ENCODE measurements at regions not wholly inside any gene's neighbourhood (a gene's known extent, or its start where the extent isn't known, plus 50 kb on each side); places are given as distances from the start of the nearest gene placed in this dataset.

- Histone ChIP-seq H2BK120ac (ENCODE audit: low read depth, low read length) (no peak overlapping the region), H3K4me3 (ENCODE audit: insufficient read depth in 1 of 2, low read depth in 1 of 2, low read length in 2 of 2) (no peak overlapping the region), H3K14ac (ENCODE audit: low read length in 2 of 2) (no peak overlapping the region), H2BK15ac (ENCODE audit: low read depth, poor library complexity, severe bottlenecking) (no peak overlapping the region), H3K9ac (ENCODE audit: low read length) (no peak overlapping the region), H3K4ac (ENCODE audit: low read depth in 1 of 2, low read length in 2 of 2) (peak overlapping the region in 1 of 2 experiments; percentile 6), H3K4me1 (ENCODE audit: control insufficient read depth, insufficient read depth, low read depth, low read length) (no peaks in the 10 kb centered on the region), H3K4me2 (ENCODE audit: low read length, poor library complexity, severe bottlenecking) (no peak overlapping the region), H3K23ac (ENCODE audit: low read length in 2 of 2) (no peak overlapping the region), H3K36me3 (ENCODE audit: control insufficient read depth in 1 of 2, insufficient read depth in 2 of 2, low read depth in 1 of 2, low read length in 2 of 2) (no peaks in the 10 kb centered on the region), H4K8ac (ENCODE audit: low read length) (no peak overlapping the region), H2BK5ac (ENCODE audit: low read depth, low read length, poor library complexity, severe bottlenecking) (no peak overlapping the region), H4K91ac (ENCODE audit: low read length) (no peak overlapping the region), H3K18ac (ENCODE audit: low read depth in 1 of 2, low read length in 2 of 2) (peak overlapping the region in 1 of 2 experiments; percentile 16), H2AFZ (ENCODE audit: low read depth, low read length) (no peak overlapping the region), H3K27ac (ENCODE audit: low read length, poor library complexity, severe bottlenecking) (no peak overlapping the region), H2AK5ac (ENCODE audit: low read length, severe bottlenecking) (no peak overlapping the region), H3K79me1 (replicated peaks; ENCODE audit: low read length, poor library complexity, severe bottlenecking) (no peaks in the 10 kb centered on the region), H2BK12ac (ENCODE audit: low read length in 2 of 2) (peak overlapping the region; percentile 6 to 74), H3K9me3 (ENCODE audit: control insufficient read depth, low read length) (no peaks in the 10 kb centered on the region), H3K27me3 (ENCODE audit: control insufficient read depth in 1 of 2, insufficient read depth in 1 of 2, low read length in 2 of 2) (no peaks in the 10 kb centered on the region)
- 76% methylated on average over 3 of the region's 4 CpGs for WGBS
- DNase-seq, result no peak
Observed at GRCh38 chr18:54696616-54697293, 105.7 kb downstream of the DYNAP start.

DNA sequence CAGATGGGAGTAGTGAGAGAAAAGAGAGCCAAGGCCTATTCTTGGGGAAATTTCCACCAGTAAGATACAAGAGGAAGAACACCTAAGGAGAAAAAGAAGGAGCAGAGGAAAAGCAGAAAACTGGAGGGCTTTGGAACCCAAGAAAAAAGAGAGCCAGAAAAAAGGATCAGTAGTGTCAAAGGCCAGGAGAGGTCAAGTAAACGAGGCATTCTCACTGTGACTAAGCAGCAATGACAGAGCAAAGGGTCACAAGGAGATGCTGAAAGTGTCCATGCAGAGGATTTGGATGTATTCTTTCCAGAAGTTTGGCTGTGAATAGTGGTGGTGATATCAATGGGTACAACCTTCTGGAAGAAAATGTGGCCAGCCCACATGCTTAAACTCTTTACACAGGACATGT is 109.5 kb downstream of the DYNAP start:
- H3K4ac ChIP-seq (ENCODE audit: low read depth in 1 of 2, low read length in 2 of 2), result peak overlapping the region in 1 of 2 experiments; percentile 49
- H3K23ac ChIP-seq (ENCODE audit: low read length in 2 of 2), result no peak overlapping the region
- no peak overlapping the region for H3K4me2 ChIP-seq (ENCODE audit: low read length, poor library complexity, severe bottlenecking)
- no peaks in the 10 kb centered on the region for H3K79me1 ChIP-seq (replicated peaks; ENCODE audit: low read length, poor library complexity, severe bottlenecking)
- H2BK12ac ChIP-seq (ENCODE audit: low read length in 2 of 2), result no peak overlapping the region
- no peaks in the 10 kb centered on the region for H3K9me3 ChIP-seq (ENCODE audit: control insufficient read depth, low read length)
- no peaks in the 10 kb centered on the region for H3K27me3 ChIP-seq (ENCODE audit: control insufficient read depth in 1 of 2, insufficient read depth in 1 of 2, low read length in 2 of 2)
- no peak overlapping the region for H3K18ac ChIP-seq (ENCODE audit: low read depth in 1 of 2, low read length in 2 of 2)
- H3K27ac ChIP-seq (ENCODE audit: low read length, poor library complexity, severe bottlenecking), result no peak overlapping the region
- no peak overlapping the region for H2BK5ac ChIP-seq (ENCODE audit: low read depth, low read length, poor library complexity, severe bottlenecking)
- no peak overlapping the region for H3K14ac ChIP-seq (ENCODE audit: low read length in 2 of 2)
- no peak overlapping the region for H4K8ac ChIP-seq (ENCODE audit: low read length)
- WGBS, result 3% methylated on average over 1 of the region's 1 CpG
- no peaks in the 10 kb centered on the region for H3K36me3 ChIP-seq (ENCODE audit: control insufficient read depth in 1 of 2, insufficient read depth in 2 of 2, low read depth in 1 of 2, low read length in 2 of 2)
- H2BK120ac ChIP-seq (ENCODE audit: low read depth, low read length), result no peak overlapping the region
- no peak overlapping the region for H2BK15ac ChIP-seq (ENCODE audit: low read depth, poor library complexity, severe bottlenecking)
- DNase-seq, result no peak
- H3K4me3 ChIP-seq (ENCODE audit: insufficient read depth in 1 of 2, low read depth in 1 of 2, low read length in 2 of 2), result no peak overlapping the region
- H2AFZ ChIP-seq (ENCODE audit: low read depth, low read length), result peak overlapping the region; percentile 69
- no peak overlapping the region for H4K91ac ChIP-seq (ENCODE audit: low read length)
- H3K4me1 ChIP-seq (ENCODE audit: control insufficient read depth, insufficient read depth, low read depth, low read length), result no peaks in the 10 kb centered on the region
- no peak overlapping the region for H3K9ac ChIP-seq (ENCODE audit: low read length)
- H2AK5ac ChIP-seq (ENCODE audit: low read length, severe bottlenecking), result no peak overlapping the region

DNA sequence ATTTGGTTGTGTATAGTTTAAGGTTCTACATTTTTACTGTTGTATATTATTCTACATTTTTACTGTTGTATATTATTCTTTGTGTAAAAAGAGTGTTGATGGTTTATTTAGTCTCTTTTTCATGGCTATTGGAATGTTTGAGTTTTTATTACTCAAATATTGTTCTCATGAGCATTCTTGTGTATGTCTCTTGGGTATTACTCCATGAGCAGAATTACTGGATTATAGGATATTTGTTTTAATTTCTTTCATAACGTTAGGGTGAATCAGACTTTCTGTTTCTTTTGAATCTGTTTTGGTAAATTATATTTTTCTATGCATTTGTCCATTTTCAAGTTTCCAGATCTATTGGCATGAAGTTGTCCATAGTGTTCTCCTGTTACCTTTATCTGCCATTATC is 111.6 kb downstream of the DYNAP start:
- no peaks in the 10 kb centered on the region for H3K36me3 ChIP-seq (ENCODE audit: control insufficient read depth in 1 of 2, insufficient read depth in 2 of 2, low read depth in 1 of 2, low read length in 2 of 2)
- no peaks in the 10 kb centered on the region for H3K9me3 ChIP-seq (ENCODE audit: control insufficient read depth, low read length)
- H3K18ac ChIP-seq (ENCODE audit: low read depth in 1 of 2, low read length in 2 of 2), result no peak overlapping the region
- H3K79me1 ChIP-seq (replicated peaks; ENCODE audit: low read length, poor library complexity, severe bottlenecking), result no peaks in the 10 kb centered on the region
- H4K91ac ChIP-seq (ENCODE audit: low read length), result no peak overlapping the region
- no peak overlapping the region for H2BK15ac ChIP-seq (ENCODE audit: low read depth, poor library complexity, severe bottlenecking)
- no peak overlapping the region for H4K8ac ChIP-seq (ENCODE audit: low read length)
- no peak overlapping the region for H3K9ac ChIP-seq (ENCODE audit: low read length)
- H2AFZ ChIP-seq (ENCODE audit: low read depth, low read length), result no peak overlapping the region
- H2BK5ac ChIP-seq (ENCODE audit: low read depth, low read length, poor library complexity, severe bottlenecking), result no peak overlapping the region
- no peak overlapping the region for H2BK120ac ChIP-seq (ENCODE audit: low read depth, low read length)
- H3K14ac ChIP-seq (ENCODE audit: low read length in 2 of 2), result no peak overlapping the region
- H2AK5ac ChIP-seq (ENCODE audit: low read length, severe bottlenecking), result no peak overlapping the region
- no peak overlapping the region for H3K4ac ChIP-seq (ENCODE audit: low read depth in 1 of 2, low read length in 2 of 2)
- no peak overlapping the region for H2BK12ac ChIP-seq (ENCODE audit: low read length in 2 of 2)
- no peaks in the 10 kb centered on the region for H3K4me1 ChIP-seq (ENCODE audit: control insufficient read depth, insufficient read depth, low read depth, low read length)
- no CpG with 5 or more reads among the region's 1 CpG for WGBS
- no peaks in the 10 kb centered on the region for H3K27me3 ChIP-seq (ENCODE audit: control insufficient read depth in 1 of 2, insufficient read depth in 1 of 2, low read length in 2 of 2)
- no peak overlapping the region for H3K4me3 ChIP-seq (ENCODE audit: insufficient read depth in 1 of 2, low read depth in 1 of 2, low read length in 2 of 2)
- no peak overlapping the region for H3K4me2 ChIP-seq (ENCODE audit: low read length, poor library complexity, severe bottlenecking)
- DNase-seq, result no peak
- H3K23ac ChIP-seq (ENCODE audit: low read length in 2 of 2), result no peak overlapping the region
- H3K27ac ChIP-seq (ENCODE audit: low read length, poor library complexity, severe bottlenecking), result no peak overlapping the region

- Histone ChIP-seq H3K4me2 (ENCODE audit: low read length, poor library complexity, severe bottlenecking) (no peak overlapping the region), H3K4me1 (ENCODE audit: control insufficient read depth, insufficient read depth, low read depth, low read length) (peaks cover 7% of the 10 kb centered on the region), H3K14ac (ENCODE audit: low read length in 2 of 2) (no peak overlapping the region), H2BK15ac (ENCODE audit: low read depth, poor library complexity, severe bottlenecking) (no peak overlapping the region), H2BK120ac (ENCODE audit: low read depth, low read length) (no peak overlapping the region), H3K27ac (ENCODE audit: low read length, poor library complexity, severe bottlenecking) (no peak overlapping the region), H3K36me3 (ENCODE audit: control insufficient read depth in 1 of 2, insufficient read depth in 2 of 2, low read depth in 1 of 2, low read length in 2 of 2) (no peaks in the 10 kb centered on the region), H4K8ac (ENCODE audit: low read length) (no peak overlapping the region), H3K79me1 (replicated peaks; ENCODE audit: low read length, poor library complexity, severe bottlenecking) (no peaks in the 10 kb centered on the region), H2BK12ac (ENCODE audit: low read length in 2 of 2) (no peak overlapping the region), H3K4ac (ENCODE audit: low read depth in 1 of 2, low read length in 2 of 2) (no peak overlapping the region), H3K27me3 (ENCODE audit: control insufficient read depth in 1 of 2, insufficient read depth in 1 of 2, low read length in 2 of 2) (no peaks in the 10 kb centered on the region), H3K4me3 (ENCODE audit: insufficient read depth in 1 of 2, low read depth in 1 of 2, low read length in 2 of 2) (no peak overlapping the region), H2BK5ac (ENCODE audit: low read depth, low read length, poor library complexity, severe bottlenecking) (no peak overlapping the region), H4K91ac (ENCODE audit: low read length) (no peak overlapping the region), H2AK5ac (ENCODE audit: low read length, severe bottlenecking) (no peak overlapping the region), H3K23ac (ENCODE audit: low read length in 2 of 2) (no peak overlapping the region), H3K9me3 (ENCODE audit: control insufficient read depth, low read length) (no peaks in the 10 kb centered on the region), H2AFZ (ENCODE audit: low read depth, low read length) (no peak overlapping the region), H3K9ac (ENCODE audit: low read length) (no peak overlapping the region), H3K18ac (ENCODE audit: low read depth in 1 of 2, low read length in 2 of 2) (no peak overlapping the region)
- DNase-seq, result no peak
- WGBS, result 78% methylated on average over 6 of the region's 8 CpGs
Observed at GRCh38 chr18:54710074-54710899, 118.0 kb upstream of the RAB27B start.

Data from mesenchymal stem cell (in vitro differentiated cells and primary cell).